Neuronal stem cell (in vitro differentiated cells): ENCODE measurements at regions not wholly inside any gene's neighbourhood (a gene's known extent, or its start where the extent isn't known, plus 50 kb on each side); places are given as distances from the start of the nearest gene placed in this dataset.

ENCODE experiments used
- DNase-seq: peaks from one replicate; pipeline ENCODE4 v3.0.0-alpha.2; 2013; ENCODE audit warnings: low spot score
- H2AFZ ChIP-seq: one replicate; pipeline ENCODE4 v1.6.1; 2013; ENCODE audit warnings: mild to moderate bottlenecking, low read length, inconsistent platforms
- H2AK5ac ChIP-seq: 2 replicates; pipeline ENCODE4 v1.6.1; 2013; ENCODE audit warnings: low read depth, mild to moderate bottlenecking, inconsistent platforms, low read length, moderate library complexity, mixed read lengths
- H2BK120ac ChIP-seq: 2 replicates; pipeline ENCODE4 v1.6.1; 2013; ENCODE audit warnings: low read depth, mild to moderate bottlenecking, inconsistent platforms, low read length, moderate library complexity, mixed read lengths
- H2BK12ac ChIP-seq: one replicate; pipeline ENCODE4 v1.6.1; 2013; ENCODE audit warnings: low read length, inconsistent platforms
- H2BK15ac ChIP-seq: 2 replicates; pipeline ENCODE4 v1.6.1; 2013; ENCODE audit warnings: mild to moderate bottlenecking, low read length, inconsistent platforms, mixed read lengths
- H2BK5ac ChIP-seq: one replicate; pipeline ENCODE4 v1.6.1; 2013; ENCODE audit warnings: inconsistent platforms, mild to moderate bottlenecking, low read length, moderate library complexity
- H3K14ac ChIP-seq: one replicate; pipeline ENCODE4 v1.6.1; 2013; ENCODE audit warnings: low read length, inconsistent platforms
- H3K18ac ChIP-seq: 2 replicates; pipeline ENCODE4 v1.6.1; 2013; ENCODE audit warnings: low read length, inconsistent platforms
- H3K23ac ChIP-seq: 2 replicates; pipeline ENCODE4 v1.6.1; 2013; ENCODE audit warnings: low read depth, mild to moderate bottlenecking, mixed read lengths, low read length, inconsistent platforms; ENCODE audit not compliant: poor library complexity
- H3K27ac ChIP-seq: replicated peaks from 3 replicates; pipeline ENCODE4 v1.5.1; 2013; ENCODE audit warnings: low read length, inconsistent platforms
- H3K27me3 ChIP-seq, 3 experiments: 2 replicates each; pipeline ENCODE4 v1.6.1; 2013; ENCODE audit warnings: low read length in 3 of 3, mild to moderate bottlenecking in 2 of 3, inconsistent platforms in 1 of 3, low read depth in 1 of 3, mixed read lengths in 1 of 3, moderate library complexity in 1 of 3; ENCODE audit not compliant: control insufficient read depth in 3 of 3, insufficient read depth in 3 of 3
- H3K36me3 ChIP-seq, 2 donors: replicated peaks in 1 of 2; 2 replicates each; pipeline ENCODE4 v1.6.1; 2013; ENCODE audit warnings: low read length in 2 of 2; ENCODE audit not compliant: control insufficient read depth in 2 of 2, insufficient read depth in 2 of 2
- H3K4ac ChIP-seq: 2 replicates; pipeline ENCODE4 v1.6.1; 2013; ENCODE audit warnings: inconsistent platforms, mild to moderate bottlenecking, low read length, moderate library complexity
- H3K4me1 ChIP-seq, 2 donors: 1 replicate in 1 of 2; 2 replicates in 1 of 2; pipeline ENCODE4 v1.6.1; 2013; ENCODE audit warnings: low read length in 2 of 2, low read depth in 1 of 2; ENCODE audit not compliant: control insufficient read depth in 2 of 2, insufficient read depth in 1 of 2
- H3K4me2 ChIP-seq: one replicate; pipeline ENCODE4 v1.6.1; 2013; ENCODE audit warnings: mild to moderate bottlenecking, low read length, inconsistent platforms; ENCODE audit not compliant: insufficient read depth, poor library complexity, severe bottlenecking
- H3K4me3 ChIP-seq, 2 donors: 2 replicates each; pipeline ENCODE4 v1.5.1; 2013; ENCODE audit warnings: low read length in 2 of 2, mild to moderate bottlenecking in 2 of 2, inconsistent platforms in 1 of 2, moderate library complexity in 1 of 2
- H3K79me1 ChIP-seq: one replicate; pipeline ENCODE4 v1.6.1; 2013; ENCODE audit warnings: low read depth, mild to moderate bottlenecking, inconsistent platforms, low read length, moderate library complexity
- H3K9ac ChIP-seq: one replicate; pipeline ENCODE4 v1.6.1; 2013; ENCODE audit warnings: mild to moderate bottlenecking, low read depth, low read length, inconsistent platforms; ENCODE audit not compliant: poor library complexity
- H3K9me3 ChIP-seq, 2 donors: replicated peaks in 1 of 2; 2 replicates each; pipeline versions ENCODE3 to v1.6.1; 2013; ENCODE audit warnings: low read length in 2 of 2, mild to moderate bottlenecking in 2 of 2, inconsistent platforms in 1 of 2, low read depth in 1 of 2, mixed read lengths in 1 of 2, moderate library complexity in 1 of 2; ENCODE audit not compliant: control insufficient read depth in 2 of 2, insufficient read depth in 1 of 2
- H4K8ac ChIP-seq: one replicate; pipeline ENCODE4 v1.6.1; 2013; ENCODE audit warnings: low read depth, mild to moderate bottlenecking, inconsistent platforms, low read length, moderate library complexity
- H4K91ac ChIP-seq: one replicate; pipeline ENCODE4 v1.6.1; 2013; ENCODE audit warnings: low read length, low read depth, mild to moderate bottlenecking, inconsistent platforms; ENCODE audit not compliant: poor library complexity
- WGBS, 2 donors: extraction: QIAGEN DNeasy Blood & Tissue Kit; methylation state at CpG; one replicate each; pipeline ENCODE4 v1.1.7; 2013; ENCODE audit warnings: missing lambda C conversion rate in 2 of 2, mixed read lengths in 1 of 2; ENCODE audit not compliant: insufficient read length in 2 of 2, insufficient replicate concordance in 1 of 2; ENCODE audit errors: extremely low coverage in 2 of 2; 5-methylcytosine and 5-hydroxymethylcytosine counted together

DNA sequence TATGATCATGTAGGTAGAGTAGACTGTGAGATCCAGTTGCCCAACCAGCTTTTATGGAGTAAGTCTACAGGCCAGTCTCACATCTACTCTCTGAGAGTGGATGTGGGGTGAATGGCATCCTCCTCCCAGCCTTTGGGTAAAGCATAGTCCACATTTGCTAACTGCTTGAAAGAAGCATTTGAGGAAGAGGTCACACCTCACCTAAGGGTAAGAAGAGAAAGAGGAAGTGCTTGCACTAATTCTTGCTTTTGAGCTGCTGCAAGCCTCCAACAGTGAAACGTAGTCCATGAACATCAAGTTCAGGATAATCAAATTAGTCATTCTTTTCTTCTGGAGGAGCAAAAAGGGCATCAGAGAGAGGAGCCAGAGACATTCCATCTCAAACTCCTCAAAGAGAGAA, 93.9 kb upstream of the AGR3 start:
- no CpG with 5 or more reads among the region's 1 CpG for WGBS, 2 donors
- H2AK5ac ChIP-seq: no peak overlapping the region
- peaks cover 0 to 2% (median 0%) of the 10 kb centered on the region in 3 experiments for H3K27me3 ChIP-seq

DNA sequence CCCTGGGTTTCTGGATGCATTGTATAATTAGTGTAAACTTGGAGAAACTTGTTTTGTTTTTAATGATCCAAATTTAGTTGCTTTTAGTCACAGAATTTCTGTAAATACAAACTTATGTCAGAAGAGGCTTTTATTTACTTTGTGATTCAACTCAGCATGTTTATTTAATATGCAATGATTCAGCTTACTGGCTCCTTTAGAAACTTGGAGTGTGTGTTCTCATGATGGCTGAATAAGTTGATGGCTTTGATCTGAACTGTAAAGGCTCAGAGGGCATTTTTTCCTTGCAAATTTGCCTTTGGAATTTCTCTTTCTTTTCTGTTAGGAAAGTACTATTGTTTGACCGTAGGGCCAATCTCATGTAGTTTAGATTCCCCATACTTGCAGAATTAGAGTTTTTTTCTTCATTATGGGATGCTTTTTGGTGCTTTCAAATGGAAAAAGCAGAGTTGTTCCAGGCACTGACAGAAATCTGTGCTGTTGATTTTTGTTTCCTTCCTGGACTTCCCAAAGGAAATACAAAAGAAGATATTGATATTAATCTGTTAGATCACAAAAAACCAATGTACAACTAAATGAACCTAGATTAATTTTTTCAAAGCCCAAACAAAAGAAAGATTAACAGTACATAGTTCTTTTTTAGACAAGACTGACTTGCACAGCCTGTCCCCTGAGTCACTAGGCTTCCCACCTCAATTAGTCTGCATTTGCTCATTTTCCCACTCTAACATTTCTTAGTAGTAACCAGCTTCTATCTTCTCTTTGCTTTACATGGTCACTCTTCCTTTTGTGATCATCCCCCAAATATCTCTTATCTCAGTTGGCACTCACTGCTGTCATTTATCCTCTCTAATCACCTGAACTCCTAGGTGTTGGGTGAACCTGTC, 96.8 kb upstream of the AGR3 start:
- Histone ChIP-seq H2AFZ (no peak overlapping the region), H3K4me2 (no peak overlapping the region), H3K27ac (no peak overlapping the region), H3K9me3 (peaks cover 0 to 5% of the 10 kb centered on the region in 2 donors), H2BK12ac (no peak overlapping the region), H2BK5ac (no peak overlapping the region), H3K4me3 (no peak overlapping the region), H3K18ac (no peak overlapping the region), H3K9ac (no peak overlapping the region), H4K91ac (no peak overlapping the region), H3K14ac (no peak overlapping the region), H4K8ac (no peak overlapping the region), H3K23ac (no peak overlapping the region), H2BK120ac (no peak overlapping the region), H3K4me1 (peaks cover 0 to 11% of the 10 kb centered on the region in 2 donors), H3K27me3 (peaks cover 0 to 2% (median 0%) of the 10 kb centered on the region in 3 experiments), H3K79me1 (no peaks in the 10 kb centered on the region), H3K36me3 (peaks cover 0 to 9% of the 10 kb centered on the region in 2 donors), H2AK5ac (no peak overlapping the region), H3K4ac (no peak overlapping the region), H2BK15ac (no peak overlapping the region)
- WGBS, 2 donors: no CpG with 5 or more reads among the region's 1 CpG
- DNase-seq: no peak

More for the DNA sequence above, 93.9 kb upstream of the AGR3 start:
- no peak overlapping the region for H2AFZ ChIP-seq
- H4K91ac ChIP-seq: no peak overlapping the region
- no peak overlapping the region for H2BK12ac ChIP-seq
- H2BK5ac ChIP-seq: no peak overlapping the region
- H3K4me2 ChIP-seq: no peak overlapping the region
- peaks cover 0 to 3% of the 10 kb centered on the region in 2 donors for H3K9me3 ChIP-seq
- no peak overlapping the region for H4K8ac ChIP-seq
- no peak overlapping the region for H2BK15ac ChIP-seq
- H3K18ac ChIP-seq: no peak overlapping the region
- no peak for DNase-seq
- no peak overlapping the region for H3K4ac ChIP-seq
- peaks cover 0 to 3% of the 10 kb centered on the region in 2 donors for H3K36me3 ChIP-seq
- no peaks in the 10 kb centered on the region for H3K79me1 ChIP-seq
- no peak overlapping the region for H3K23ac ChIP-seq
- H3K4me1 ChIP-seq: peaks cover 5 to 19% of the 10 kb centered on the region in 2 donors
- H3K14ac ChIP-seq: no peak overlapping the region
- H2BK120ac ChIP-seq: no peak overlapping the region
- H3K4me3 ChIP-seq: no peak overlapping the region
- no peak overlapping the region for H3K9ac ChIP-seq
- no peak overlapping the region for H3K27ac ChIP-seq

DNA sequence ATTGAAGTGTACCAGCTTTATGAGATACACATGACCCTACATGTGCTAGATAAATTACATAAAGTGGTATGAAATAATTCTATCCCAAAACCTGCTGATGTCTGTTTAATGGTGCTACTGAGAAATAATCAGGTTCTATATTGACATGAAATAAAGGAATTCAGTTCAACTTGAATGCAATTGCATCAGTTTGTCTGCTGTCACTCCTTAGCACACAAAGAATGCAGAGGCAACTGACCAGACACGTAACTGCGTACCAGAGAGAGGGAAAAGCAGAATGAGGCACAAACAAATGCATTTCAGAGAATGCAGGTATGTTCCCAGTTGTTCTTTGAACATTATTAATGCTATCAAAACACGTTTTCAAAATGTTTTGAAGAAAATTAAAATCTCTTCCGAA, 98.8 kb upstream of the AGR3 start:
- Histone ChIP-seq H4K8ac (no peak overlapping the region), H3K4me2 (no peak overlapping the region), H3K18ac (no peak overlapping the region), H2AFZ (no peak overlapping the region), H2BK120ac (no peak overlapping the region), H3K4me1 (peaks cover 0 to 11% of the 10 kb centered on the region in 2 donors), H3K4ac (no peak overlapping the region), H3K27me3 (peaks cover 0 to 2% (median 0%) of the 10 kb centered on the region in 3 experiments), H2BK12ac (no peak overlapping the region), H3K9ac (no peak overlapping the region), H3K4me3 (no peak overlapping the region), H3K23ac (no peak overlapping the region), H4K91ac (no peak overlapping the region), H2BK5ac (no peak overlapping the region), H3K9me3 (peaks cover 0 to 5% of the 10 kb centered on the region in 2 donors), H3K79me1 (no peaks in the 10 kb centered on the region), H3K14ac (no peak overlapping the region), H2AK5ac (no peak overlapping the region), H2BK15ac (no peak overlapping the region), H3K36me3 (peaks cover 0 to 9% of the 10 kb centered on the region in 2 donors), H3K27ac (no peak overlapping the region)
- no CpG with 5 or more reads among the region's 4 CpGs for WGBS, 2 donors
- DNase-seq: no peak

DNA sequence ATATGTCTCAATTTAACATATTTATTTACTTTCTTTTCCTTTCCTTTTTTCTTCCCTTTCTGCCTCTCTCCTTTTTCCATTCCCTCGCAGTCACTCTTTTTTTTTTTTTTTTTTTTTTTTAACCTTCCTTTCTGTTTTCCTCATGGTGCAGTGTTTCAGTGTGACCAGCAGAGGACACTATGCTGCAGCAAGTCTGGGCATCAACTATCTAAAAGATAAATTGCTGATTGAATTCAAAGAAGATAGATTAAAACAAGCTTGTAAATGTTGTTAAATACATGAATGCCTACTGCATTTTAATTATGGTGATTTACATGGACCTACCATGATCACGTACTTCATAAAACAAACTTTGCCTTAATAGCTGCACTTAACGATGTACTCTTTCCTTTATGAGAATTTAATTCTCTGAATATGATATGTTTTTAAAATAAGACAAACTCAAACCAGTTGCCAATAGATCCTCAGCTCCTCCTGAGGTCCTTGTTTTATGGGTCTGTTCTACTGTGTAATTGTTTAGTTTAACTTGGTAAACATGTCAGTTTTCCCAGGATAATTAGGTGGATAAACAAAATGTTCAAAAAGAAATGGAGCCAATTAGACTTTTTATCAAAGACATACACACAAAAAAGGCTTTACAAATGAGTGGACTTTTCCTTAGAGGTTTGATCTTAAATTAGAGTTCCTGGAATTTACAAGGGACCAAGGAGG, 101.0 kb upstream of the AGR3 start:
- peaks cover 0 to 9% of the 10 kb centered on the region in 2 donors for H3K36me3 ChIP-seq
- no CpG with 5 or more reads among the region's 3 CpGs for WGBS, 2 donors
- no peak overlapping the region for H3K18ac ChIP-seq
- no peak overlapping the region for H2AK5ac ChIP-seq
- DNase-seq: peak; percentile 21
- no peak overlapping the region for H2BK12ac ChIP-seq
- H4K91ac ChIP-seq: no peak overlapping the region
- no peak overlapping the region for H4K8ac ChIP-seq
- H3K27ac ChIP-seq: no peak overlapping the region
- H2BK5ac ChIP-seq: no peak overlapping the region
- H3K4me2 ChIP-seq: no peak overlapping the region
- no peak overlapping the region for H3K14ac ChIP-seq
- H3K79me1 ChIP-seq: no peaks in the 10 kb centered on the region
- H2BK120ac ChIP-seq: no peak overlapping the region
- no peak overlapping the region for H3K23ac ChIP-seq
- no peak overlapping the region for H3K4ac ChIP-seq
- peaks cover 0 to 2% (median 0%) of the 10 kb centered on the region in 3 experiments for H3K27me3 ChIP-seq
- no peak overlapping the region for H2BK15ac ChIP-seq
- peaks cover 0 to 5% of the 10 kb centered on the region in 2 donors for H3K9me3 ChIP-seq
- H3K4me1 ChIP-seq: peaks cover 0 to 9% of the 10 kb centered on the region in 2 donors
- H3K4me3 ChIP-seq: no peak overlapping the region
- no peak overlapping the region for H2AFZ ChIP-seq
- H3K9ac ChIP-seq: no peak overlapping the region
